Myocyte (in vitro differentiated cells): ENCODE measurements at regions not wholly inside any gene's neighbourhood (a gene's known extent, or its start where the extent isn't known, plus 50 kb on each side); places are given as distances from the start of the nearest gene placed in this dataset.

Experiments
- DNase-seq: peaks from one replicate; pipeline ENCODE4 v3.0.0-alpha.2; 2012; ENCODE audit warnings: low read depth

DNA sequence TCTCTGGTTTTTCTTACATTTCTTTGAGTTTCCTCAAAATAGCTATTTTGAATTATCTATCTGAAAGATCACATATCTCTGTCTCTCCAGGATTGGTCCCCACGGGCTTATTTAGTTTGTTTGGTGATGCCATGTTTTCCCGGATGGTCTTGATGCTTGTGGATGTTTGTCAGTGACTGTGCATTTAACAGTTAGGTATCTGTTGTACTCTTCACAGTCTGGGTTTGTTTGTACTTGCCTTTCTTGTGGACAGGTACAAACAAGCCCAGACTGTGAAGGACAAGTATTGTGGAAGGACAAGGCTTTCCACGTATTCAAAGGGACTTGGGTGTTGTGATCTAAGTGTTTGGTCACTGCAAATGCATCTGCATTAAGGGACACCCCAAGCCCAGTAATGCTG is 49.9 kb upstream of the TOP1 start:
- DNase-seq = no peak
